Upper lobe of right lung (tissue), 1 donor: ENCODE measurements at regions not wholly inside any gene's neighbourhood (a gene's known extent, or its start where the extent isn't known, plus 50 kb on each side); places are given as distances from the start of the nearest gene placed in this dataset.

Source experiments
- ATAC-seq: fragments of 200-7000 bp; cut with Tn5 transposase; one replicate; pipeline ENCODE4 v1.9.1; 2020; ENCODE audit warnings: mild to moderate bottlenecking, moderate library complexity
- DNase-seq: peaks from one replicate; pipeline ENCODE4 v3.0.0-alpha.2; 2020
- H3K27ac ChIP-seq: fragments of 200-600 bp; one replicate; pipeline ENCODE4 v1.8.0; 2022
- H3K27me3 ChIP-seq: fragments of 200-600 bp; one replicate; pipeline ENCODE4 v1.8.0; 2022; ENCODE audit warnings: mild to moderate bottlenecking
- H3K36me3 ChIP-seq: fragments of 200-600 bp; one replicate; pipeline ENCODE4 v1.8.0; 2022
- H3K4me1 ChIP-seq: fragments of 200-600 bp; one replicate; pipeline ENCODE4 v1.8.0; 2022
- H3K4me3 ChIP-seq: fragments of 200-600 bp; one replicate; pipeline ENCODE4 v1.8.0; 2022; ENCODE audit warnings: mild to moderate bottlenecking
- H3K9me3 ChIP-seq: fragments of 200-600 bp; one replicate; pipeline ENCODE4 v1.8.0; 2022
- CTCF ChIP-seq: fragments of 200-600 bp; IDR thresholded peaks from one replicate; pipeline ENCODE4 v1.8.0; 2022; ENCODE audit warnings: antibody characterized with exemption
- intact Hi-C: fragments of 100-400 bp; cut with DNase I; formaldehyde crosslinking; loops from one replicate; pipeline ENCODE4 v1.11.0; 2022
- donor health status: DM: no; HTN: yes; CAD: no; lungs with severe emphysema.

- H3K4me3 ChIP-seq: no peak overlapping the region
- no peak for ATAC-seq
- intact Hi-C loops: no loop called here
- no peaks in the 10 kb centered on the region for H3K4me1 ChIP-seq
- no peak for TF ChIP-seq CTCF
- DNase-seq: no peak
- no peaks in the 10 kb centered on the region for H3K9me3 ChIP-seq
- H3K27me3 ChIP-seq: peaks cover 32% of the 10 kb centered on the region
- H3K27ac ChIP-seq: no peak overlapping the region
- no peaks in the 10 kb centered on the region for H3K36me3 ChIP-seq
These were observed 405.0 kb downstream of the MATN1 start for GRCh38 chr1:30318413-30318812.

- no peaks in the 10 kb centered on the region for H3K4me1 ChIP-seq
- H3K27me3 ChIP-seq: peaks cover 36% of the 10 kb centered on the region
- intact Hi-C loops: no loop called here
- no peaks in the 10 kb centered on the region for H3K36me3 ChIP-seq
- ATAC-seq (no peak), DNase-seq (no peak)
- H3K4me3 ChIP-seq: no peak overlapping the region
- no peak overlapping the region for H3K27ac ChIP-seq
- TF ChIP-seq CTCF: no peak
- H3K9me3 ChIP-seq: no peaks in the 10 kb centered on the region
These were observed 405.5 kb downstream of the MATN1 start for GRCh38 chr1:30317921-30318320.

GRCh38 chr1:30316056-30316455 lies 407.3 kb downstream of the MATN1 start:
- H3K9me3 ChIP-seq: no peaks in the 10 kb centered on the region
- peaks cover 39% of the 10 kb centered on the region for H3K27me3 ChIP-seq
- no peak overlapping the region for H3K4me3 ChIP-seq
- H3K27ac ChIP-seq: no peak overlapping the region
- no peak for TF ChIP-seq CTCF
- no peak for ATAC-seq
- no peaks in the 10 kb centered on the region for H3K4me1 ChIP-seq
- DNase-seq: no peak
- H3K36me3 ChIP-seq: no peaks in the 10 kb centered on the region
- intact Hi-C loops: no loop called here

GRCh38 chr1:30315185-30315960 lies 408.0 kb downstream of the MATN1 start:
- Histone ChIP-seq H3K27ac (no peak overlapping the region), H3K9me3 (no peaks in the 10 kb centered on the region), H3K4me1 (no peaks in the 10 kb centered on the region), H3K36me3 (no peaks in the 10 kb centered on the region), H3K4me3 (no peak overlapping the region), H3K27me3 (peaks cover 36% of the 10 kb centered on the region)
- intact Hi-C loops: no loop called here
- no peak for DNase-seq
- no peak for ATAC-seq
- no peak for TF ChIP-seq CTCF

GRCh38 chr1:30314591-30314990 lies 408.8 kb downstream of the MATN1 start:
- H3K4me1 ChIP-seq: no peaks in the 10 kb centered on the region
- no peak overlapping the region for H3K4me3 ChIP-seq
- DNase-seq: no peak
- TF ChIP-seq CTCF: no peak
- H3K27me3 ChIP-seq: peaks cover 34% of the 10 kb centered on the region
- no peak for ATAC-seq
- intact Hi-C loops: no loop called here
- H3K36me3 ChIP-seq: no peaks in the 10 kb centered on the region
- no peaks in the 10 kb centered on the region for H3K9me3 ChIP-seq
- H3K27ac ChIP-seq: no peak overlapping the region

GRCh38 chr1:30313584-30313983 lies 409.8 kb downstream of the MATN1 start:
- no peak for TF ChIP-seq CTCF
- Histone ChIP-seq H3K36me3 (no peaks in the 10 kb centered on the region), H3K27ac (no peak overlapping the region), H3K4me3 (no peak overlapping the region), H3K4me1 (no peaks in the 10 kb centered on the region), H3K27me3 (peaks cover 34% of the 10 kb centered on the region), H3K9me3 (no peaks in the 10 kb centered on the region)
- intact Hi-C loops: no loop called here
- DNase-seq (no peak), ATAC-seq (no peak)
